AG04450 (cell line): ENCODE measurements at regions not wholly inside any gene's neighbourhood (a gene's known extent, or its start where the extent isn't known, plus 50 kb on each side); places are given as distances from the start of the nearest gene placed in this dataset.
A peak's percentile ranks its signal among the peaks of the same experiment; 100 is the strongest.
"Not testable (repeated sequence)": the region's sequence is repeated elsewhere in the genome, so short reads cannot be mapped to it uniquely, and the experiment has no call there.

Source experiments
- CTCF ChIA-PET: fragments of 300-600, 350-600 bp; formaldehyde crosslinking; extraction: SDS; loops from one replicate; lab custom pipeline; 2022; ENCODE audit warnings: antibody characterized with exemption, inconsistent platforms; lab: Charles Lee
- POLR2A ChIA-PET: fragments of 350-600 bp; formaldehyde crosslinking; extraction: SDS; loops from one replicate; lab custom pipeline; 2021; ENCODE audit warnings: antibody characterized with exemption, inconsistent platforms; lab: Yijun Ruan, JAX
- DNase-seq: peaks from one replicate; pipeline ENCODE4 v3.0.0-alpha.2; 2011; ENCODE audit warnings: low read depth, low spot score
- H3K27ac ChIP-seq: one replicate; pipeline ENCODE4 v1.5.1; 2012; ENCODE audit warnings: low read depth, low read length, control low read depth
- H3K27me3 ChIP-seq: one replicate; pipeline ENCODE4 v1.6.0; 2012; ENCODE audit warnings: low read length; ENCODE audit not compliant: control insufficient read depth, insufficient read depth
- H3K4me3 ChIP-seq: 2 replicates; pipeline ENCODE4 v1.5.1; 2011; ENCODE audit warnings: mild to moderate bottlenecking, low read depth, low read length, control low read depth
- H3K9me3 ChIP-seq: 2 replicates; pipeline ENCODE4 v1.5.1; 2012; ENCODE audit warnings: low read length; ENCODE audit not compliant: control insufficient read depth, insufficient read depth
- TF ChIP-seq, protein P1 (sequence below): IDR thresholded peaks from 2 replicates; pipeline ENCODE4 v1.5.1; 2011; ENCODE audit warnings: low read depth, low read length, control low read depth, inconsistent platforms

DNA sequence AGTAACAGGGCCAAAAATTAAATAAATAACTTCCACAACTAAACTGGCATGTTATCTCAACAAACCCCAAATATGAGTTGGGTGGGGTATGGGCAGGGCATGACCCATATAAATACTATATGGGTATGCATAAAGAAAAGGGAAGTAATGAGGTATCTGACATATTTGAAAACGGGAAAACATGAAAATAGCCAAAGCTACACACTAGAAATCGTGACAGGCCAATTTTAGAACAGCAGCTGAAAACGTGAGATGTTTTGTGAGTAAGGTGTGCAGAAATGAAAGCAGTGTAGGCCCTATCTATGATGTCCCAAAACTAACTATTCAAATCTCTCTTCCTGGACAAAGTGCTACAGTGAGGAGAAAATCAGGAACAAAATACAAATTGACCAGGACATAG, 537.9 kb upstream of the NR5A2 start:
- ChIA-PET CTCF (no interaction called here), POLR2A (no interaction called here)
- Histone ChIP-seq H3K9me3 (no peaks in the 10 kb centered on the region; the same call in 1 of the 2 replicates), H3K27me3 (no peaks in the 10 kb centered on the region), H3K27ac (no peak overlapping the region), H3K4me3 (no peak overlapping the region)
- DNase-seq = no peak
- TF ChIP-seq, protein P1, sequence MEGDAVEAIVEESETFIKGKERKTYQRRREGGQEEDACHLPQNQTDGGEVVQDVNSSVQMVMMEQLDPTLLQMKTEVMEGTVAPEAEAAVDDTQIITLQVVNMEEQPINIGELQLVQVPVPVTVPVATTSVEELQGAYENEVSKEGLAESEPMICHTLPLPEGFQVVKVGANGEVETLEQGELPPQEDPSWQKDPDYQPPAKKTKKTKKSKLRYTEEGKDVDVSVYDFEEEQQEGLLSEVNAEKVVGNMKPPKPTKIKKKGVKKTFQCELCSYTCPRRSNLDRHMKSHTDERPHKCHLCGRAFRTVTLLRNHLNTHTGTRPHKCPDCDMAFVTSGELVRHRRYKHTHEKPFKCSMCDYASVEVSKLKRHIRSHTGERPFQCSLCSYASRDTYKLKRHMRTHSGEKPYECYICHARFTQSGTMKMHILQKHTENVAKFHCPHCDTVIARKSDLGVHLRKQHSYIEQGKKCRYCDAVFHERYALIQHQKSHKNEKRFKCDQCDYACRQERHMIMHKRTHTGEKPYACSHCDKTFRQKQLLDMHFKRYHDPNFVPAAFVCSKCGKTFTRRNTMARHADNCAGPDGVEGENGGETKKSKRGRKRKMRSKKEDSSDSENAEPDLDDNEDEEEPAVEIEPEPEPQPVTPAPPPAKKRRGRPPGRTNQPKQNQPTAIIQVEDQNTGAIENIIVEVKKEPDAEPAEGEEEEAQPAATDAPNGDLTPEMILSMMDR = no peak

DNA sequence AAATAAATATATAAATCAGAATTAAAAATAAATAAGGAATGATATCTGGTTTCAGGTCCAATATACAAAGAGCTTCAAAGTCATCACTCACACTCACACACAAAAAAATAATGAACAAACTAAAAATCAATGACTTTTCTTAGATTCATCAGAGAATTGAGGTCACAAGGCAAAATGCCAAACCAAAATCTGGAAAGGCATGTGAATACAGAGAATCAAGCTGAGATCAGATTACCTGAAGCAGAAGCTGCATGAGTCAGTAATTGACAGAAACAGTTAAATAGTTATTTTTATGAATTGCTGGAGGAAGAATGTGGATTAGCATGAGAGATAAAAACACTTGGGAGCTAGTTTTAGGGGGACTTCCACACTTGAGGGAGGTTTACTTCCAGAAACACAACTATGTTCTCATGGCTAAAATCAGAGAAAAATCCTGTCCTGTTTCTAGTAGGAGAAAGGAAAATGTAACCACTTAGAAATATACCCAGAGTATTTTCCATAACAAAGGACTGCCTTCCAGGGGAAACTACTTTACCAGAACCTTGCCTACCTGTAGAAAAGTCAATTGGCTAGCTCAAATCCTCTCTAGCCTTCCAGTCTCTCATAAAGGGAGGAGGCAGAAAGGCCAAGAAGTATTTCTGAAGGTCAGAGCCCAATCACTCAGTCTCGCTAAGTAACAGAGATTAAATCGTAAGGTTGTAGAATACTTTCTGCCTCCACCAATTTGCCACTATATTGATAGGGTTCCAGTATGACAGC, 536.6 kb upstream of the NR5A2 start:
- H3K9me3 ChIP-seq = peaks cover 3% of the 10 kb centered on the region
- POLR2A ChIA-PET = no interaction called here
- DNase-seq = peak; percentile 45
- no peak overlapping the region for H3K27ac ChIP-seq
- no peaks in the 10 kb centered on the region for H3K27me3 ChIP-seq
- CTCF ChIA-PET = interaction anchor here (1.1 kb wide), 1 partner anchor 27 kb away, joined by 4 read pairs; no protein-coding TSS in a partner anchor
- TF ChIP-seq, protein P1 = no peak
- H3K4me3 ChIP-seq = no peak overlapping the region

DNA sequence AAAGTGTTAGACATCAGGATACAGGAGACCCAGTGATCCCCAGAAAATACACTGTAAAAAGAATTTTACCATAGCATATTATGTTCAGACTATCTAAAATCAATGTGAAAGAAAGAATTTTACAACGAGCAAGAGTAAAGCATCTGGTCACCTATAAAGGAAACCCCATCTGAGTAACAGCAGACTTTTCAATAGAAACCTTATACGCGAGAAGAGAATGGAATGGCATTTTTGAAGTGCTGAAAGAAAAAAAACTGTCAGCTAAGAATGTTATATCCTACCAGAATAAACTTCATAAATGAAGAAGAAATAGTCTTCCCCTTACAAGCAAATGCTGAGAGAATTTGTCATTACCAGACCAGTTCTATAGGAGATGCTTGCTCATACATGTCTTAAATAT, 532.1 kb upstream of the NR5A2 start:
- H3K9me3 ChIP-seq = peaks cover 5% of the 10 kb centered on the region
- DNase-seq = no peak
- ChIA-PET CTCF (no interaction called here), POLR2A (no interaction called here)
- no peaks in the 10 kb centered on the region for H3K27me3 ChIP-seq
- no peak overlapping the region for H3K27ac ChIP-seq
- TF ChIP-seq, protein P1 = no peak
- no peak overlapping the region for H3K4me3 ChIP-seq

DNA sequence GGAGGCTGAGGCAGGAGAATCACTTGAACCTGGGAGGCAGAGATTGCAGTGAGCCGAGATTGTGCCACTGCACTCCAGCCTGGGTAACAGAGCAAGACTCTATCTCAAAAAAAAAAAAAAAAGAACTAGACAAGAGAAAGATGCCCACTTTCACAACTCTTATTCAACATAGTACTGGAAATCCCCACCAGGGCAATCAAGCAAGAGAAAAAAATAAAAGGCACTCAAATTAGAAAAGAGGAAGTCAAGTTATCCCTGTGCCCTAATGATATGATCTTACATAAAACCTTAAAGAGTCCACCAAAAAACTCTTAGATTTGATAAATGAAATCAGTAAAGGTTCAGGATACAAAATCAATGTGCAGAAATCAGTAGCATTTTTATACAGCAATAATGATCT, 528.7 kb upstream of the NR5A2 start:
- DNase-seq, H3K27ac ChIP-seq, H3K9me3 ChIP-seq, CTCF ChIA-PET, H3K4me3 ChIP-seq, H3K27me3 ChIP-seq, POLR2A ChIA-PET: not testable (repeated sequence)

DNA sequence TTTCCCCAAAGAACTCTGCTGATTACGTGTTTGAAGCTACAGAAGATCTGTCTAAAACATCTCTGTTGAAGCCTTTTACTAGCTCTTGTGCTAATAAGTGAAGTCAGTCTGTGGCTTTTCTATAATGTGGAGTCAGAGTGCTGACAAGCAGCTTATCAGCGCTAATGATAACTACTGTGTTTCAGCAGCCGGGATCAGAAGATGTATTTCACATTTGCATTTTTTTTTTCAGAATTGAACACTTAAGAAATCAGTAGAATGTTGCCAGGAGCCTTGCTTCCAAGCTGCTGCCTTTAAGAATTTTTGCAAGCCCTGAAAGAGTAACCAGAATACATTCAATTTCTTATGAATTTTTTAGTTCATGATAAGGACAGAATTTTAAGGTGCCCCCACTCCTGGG, 519.4 kb upstream of the NR5A2 start:
- DNase-seq = no peak
- Histone ChIP-seq H3K9me3 (no peaks in the 10 kb centered on the region), H3K4me3 (no peak overlapping the region), H3K27ac (no peak overlapping the region), H3K27me3 (no peaks in the 10 kb centered on the region)
- ChIA-PET CTCF (no interaction called here), POLR2A (no interaction called here)
- TF ChIP-seq, protein P1 = no peak
